SK-N-DZ (cell line): ENCODE measurements at regions not wholly inside any gene's neighbourhood (a gene's known extent, or its start where the extent isn't known, plus 50 kb on each side); places are given as distances from the start of the nearest gene placed in this dataset.

Source experiments
- DNase-seq: peaks from one replicate; pipeline ENCODE4 v3.0.0-alpha.2; 2015; ENCODE audit warnings: low spot score

DNA sequence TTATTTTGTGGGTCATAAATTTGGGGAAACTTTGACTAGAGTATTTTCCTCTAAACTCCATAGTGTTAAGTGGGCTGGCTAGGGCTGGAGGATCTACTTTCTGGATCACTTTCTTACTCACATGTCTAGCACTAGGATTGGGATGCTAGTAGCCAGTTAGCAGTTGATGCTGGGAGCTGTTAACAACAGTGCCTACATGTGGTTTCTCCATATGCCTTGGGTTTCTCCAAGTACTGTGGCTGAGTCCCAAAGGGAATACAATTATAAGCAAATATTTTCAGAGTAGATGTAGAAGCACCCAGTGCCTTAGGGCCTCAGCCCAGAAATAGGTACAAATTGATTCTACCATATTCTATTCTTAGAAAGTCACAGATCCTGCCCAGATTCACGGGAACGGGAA, 1614.9 kb downstream of the ARAP2 start:
- no peak for DNase-seq

- DNase-seq, result no peak
Observed at GRCh38 chr4:34633241-34633640, 1611.1 kb downstream of the ARAP2 start.

GRCh38 chr4:34636623-34637022, 1607.7 kb downstream of the ARAP2 start:
- no peak for DNase-seq

DNA sequence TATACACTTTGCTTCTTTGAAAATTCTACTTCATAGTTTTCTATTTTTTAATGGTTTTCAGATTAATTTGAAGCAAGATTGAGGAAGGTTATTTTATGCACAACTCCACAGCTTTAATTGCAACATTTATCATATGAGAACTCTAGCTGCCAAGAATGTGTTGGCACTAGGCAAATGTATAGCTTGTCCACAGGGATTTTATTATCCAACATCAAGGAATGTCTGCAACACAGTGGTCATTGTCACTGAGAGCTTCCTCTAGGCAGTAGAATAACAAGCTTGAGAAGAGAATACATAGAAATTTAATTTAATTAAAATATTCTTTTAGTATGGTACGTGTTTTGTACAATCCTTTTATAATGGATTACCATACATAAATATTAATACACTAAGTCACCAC, 1600.8 kb downstream of the ARAP2 start:
- no peak for DNase-seq

DNA sequence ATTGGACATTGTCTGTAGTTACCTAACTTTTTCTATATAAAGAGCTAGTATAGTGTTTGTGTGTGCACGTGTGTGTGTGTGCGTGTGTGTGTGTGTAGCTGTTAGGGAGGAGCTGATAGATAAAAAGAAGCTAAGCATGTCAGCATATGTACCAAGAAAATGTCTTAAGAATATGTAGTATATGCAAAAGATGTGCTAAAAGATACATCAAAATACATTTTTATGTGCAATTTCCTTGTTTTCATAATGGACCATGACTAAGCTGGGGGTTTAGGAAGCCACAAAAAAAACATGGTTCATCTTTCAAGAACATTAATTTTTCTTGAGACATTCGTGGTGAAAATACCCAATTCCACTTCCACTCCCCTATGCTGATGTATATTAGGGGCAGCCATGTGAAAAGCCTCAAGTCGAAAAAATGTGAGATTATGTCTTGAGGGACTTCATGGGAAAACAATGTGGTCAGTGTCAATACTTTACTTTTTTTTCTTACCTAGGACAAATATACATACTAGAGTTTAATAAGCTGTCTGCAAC, 1599.7 kb downstream of the ARAP2 start:
- DNase-seq, result no peak

GRCh38 chr4:34649716-34650115, 1594.6 kb downstream of the ARAP2 start:
- no peak for DNase-seq

DNA sequence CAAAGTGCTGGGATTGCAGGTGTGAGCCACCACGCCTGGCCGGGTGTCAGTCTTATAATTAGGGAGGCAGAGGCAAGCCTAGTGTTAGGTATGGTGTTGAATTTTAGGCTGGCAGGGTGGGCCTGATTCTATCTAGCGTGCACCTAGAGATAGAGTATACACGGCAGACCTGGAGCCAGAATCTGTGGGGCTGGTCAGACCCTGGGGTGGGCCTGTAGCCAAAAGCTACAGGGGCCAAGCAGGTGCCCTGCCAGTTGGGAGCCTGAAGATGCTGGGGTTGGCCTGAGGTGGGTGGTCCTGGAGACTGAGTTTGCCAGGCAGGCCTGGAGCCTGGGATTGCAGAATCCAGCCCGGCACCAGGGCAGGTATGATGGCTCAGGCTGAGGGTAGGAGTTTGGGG, 1580.3 kb downstream of the ARAP2 start:
- DNase-seq, result no peak

DNA sequence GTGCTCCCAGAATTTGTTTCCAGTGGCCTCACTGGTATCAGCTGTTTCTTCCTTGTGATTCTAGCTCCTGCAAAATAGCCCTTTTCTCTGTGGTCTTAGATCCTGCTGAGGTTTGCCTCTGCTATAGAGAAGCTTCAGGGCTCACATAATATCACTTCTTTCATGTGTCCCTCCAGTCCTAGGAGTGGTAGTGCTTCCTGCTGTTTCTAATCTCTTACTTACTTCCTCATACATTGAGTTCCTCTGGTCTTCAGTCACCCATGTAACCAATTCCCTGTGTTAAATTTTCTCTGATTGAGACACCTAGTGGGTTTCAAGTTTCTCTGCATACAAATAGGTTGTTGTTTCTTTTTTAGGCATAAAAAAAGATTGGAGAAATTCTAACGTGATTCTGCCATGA, 1567.9 kb downstream of the ARAP2 start:
- DNase-seq, result no peak

DNA sequence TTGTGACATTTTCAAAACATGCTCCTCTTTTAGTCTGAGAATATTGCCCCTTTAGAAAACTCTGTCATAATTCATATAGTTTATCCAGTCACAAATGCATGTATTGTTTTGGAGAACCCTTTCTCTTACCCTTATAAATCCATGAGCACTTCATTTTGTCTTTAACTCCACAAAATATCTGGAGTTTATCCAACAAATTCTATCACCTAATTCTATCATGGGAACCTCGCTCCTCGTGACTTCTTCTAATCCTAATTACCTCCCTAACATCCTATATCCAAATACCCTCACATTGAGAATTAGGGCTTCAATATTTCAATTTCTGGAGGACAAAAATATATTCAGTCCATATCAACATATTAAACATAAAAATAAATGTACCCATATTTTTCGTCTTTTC, 1565.9 kb downstream of the ARAP2 start:
- DNase-seq, result no peak

DNA sequence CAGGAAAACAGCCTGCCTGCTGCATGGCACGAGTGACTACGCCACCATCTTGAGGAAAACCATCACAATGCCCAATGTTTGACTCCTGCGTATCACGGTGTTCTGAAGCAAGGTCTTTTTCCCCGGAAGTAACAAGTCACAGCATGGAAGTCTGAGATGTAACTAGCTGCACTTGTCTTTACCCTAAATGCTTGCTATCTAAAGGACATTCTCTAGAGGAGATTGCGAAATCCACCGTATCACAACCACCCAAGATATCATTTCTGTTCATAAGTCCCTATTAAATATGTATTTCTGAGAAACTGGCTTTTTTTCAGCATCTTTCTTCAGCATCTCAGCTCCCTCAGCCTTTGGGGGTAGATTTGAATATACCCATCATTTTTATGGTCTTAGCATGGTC, 1565.1 kb downstream of the ARAP2 start:
- no peak for DNase-seq

GRCh38 chr4:34709564-34709963, 1534.8 kb downstream of the ARAP2 start:
- no peak for DNase-seq

- DNase-seq, result no peak
Observed at GRCh38 chr4:34718576-34719245, 1525.6 kb downstream of the ARAP2 start.

GRCh38 chr4:34720571-34720970, 1523.7 kb downstream of the ARAP2 start:
- peak; percentile 50 for DNase-seq

- no peak for DNase-seq
Observed at GRCh38 chr4:34721835-34722234, 1522.5 kb downstream of the ARAP2 start.

DNA sequence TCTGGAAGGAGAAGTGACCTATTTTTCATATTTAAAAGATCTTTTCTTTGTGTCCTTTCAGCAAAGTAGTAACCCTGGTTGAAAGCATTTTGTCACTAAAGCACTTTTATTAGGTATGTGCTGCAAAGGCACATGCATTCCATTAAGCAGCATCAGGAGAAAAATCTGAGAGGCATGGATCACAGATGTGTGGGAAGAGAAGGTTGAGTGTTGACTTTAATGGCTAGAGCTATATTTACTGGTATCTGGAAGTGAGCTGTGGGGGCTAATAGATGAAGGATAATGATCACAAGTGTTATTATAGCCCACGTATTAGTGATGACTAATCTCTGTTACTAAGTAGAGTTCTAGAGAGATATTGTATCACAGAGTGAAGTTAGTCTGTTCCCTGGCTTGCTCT, 1520.7 kb downstream of the ARAP2 start:
- no peak for DNase-seq

- DNase-seq, result no peak
Observed at GRCh38 chr4:34724491-34724890, 1519.8 kb downstream of the ARAP2 start.

- no peak for DNase-seq
Observed at GRCh38 chr4:34731070-34731469, 1513.2 kb downstream of the ARAP2 start.

- DNase-seq, result no peak
Observed at GRCh38 chr4:34732176-34732950, 1512.0 kb downstream of the ARAP2 start.

DNA sequence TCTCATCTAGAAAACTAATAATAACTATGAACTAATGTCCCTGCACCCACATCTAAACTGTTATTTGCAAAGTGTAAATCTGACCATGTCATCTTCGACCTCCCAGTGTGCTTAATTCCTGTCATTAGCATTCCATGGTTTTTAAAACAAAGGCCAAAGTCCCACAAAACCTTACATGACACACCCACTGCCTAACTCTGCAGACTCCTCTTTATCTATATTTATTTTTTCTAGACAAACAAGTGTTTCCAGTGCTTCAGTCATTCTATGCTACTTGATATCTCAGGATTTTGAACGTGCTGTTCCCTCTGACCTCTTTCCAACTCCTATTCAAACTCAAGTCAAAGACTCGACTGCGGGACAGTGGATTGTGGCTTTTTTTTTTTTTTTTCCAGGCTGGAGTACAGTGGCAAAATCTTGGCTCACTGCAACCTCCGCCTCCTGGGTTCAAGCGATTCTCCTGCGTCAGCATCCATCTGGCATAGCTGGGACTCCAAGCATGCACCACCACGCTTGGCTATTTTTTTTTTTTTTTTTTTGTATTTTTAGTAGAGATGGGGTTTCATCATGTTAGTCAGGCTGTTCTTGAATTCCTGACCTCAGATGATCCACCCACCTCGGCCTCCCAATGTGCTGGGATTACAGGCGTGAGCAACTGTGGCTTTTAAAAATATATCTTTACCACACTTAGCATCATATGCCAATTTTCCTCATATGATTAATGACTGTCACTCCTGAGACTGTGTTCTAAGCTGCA, 1511.0 kb downstream of the ARAP2 start:
- DNase-seq, result no peak

GRCh38 chr4:34766935-34767334, 1477.4 kb downstream of the ARAP2 start:
- no peak for DNase-seq

GRCh38 chr4:34767407-34767806, 1476.9 kb downstream of the ARAP2 start:
- DNase-seq, result no peak

GRCh38 chr4:34771632-34772031, 1472.7 kb downstream of the ARAP2 start:
- no peak for DNase-seq
